ENCODE measurements at regions not wholly inside any gene's neighbourhood (a gene's known extent, or its start where the extent isn't known, plus 50 kb on each side); places are given as distances from the start of the nearest gene placed in this dataset.

GRCh38 chr7:17038160-17038782 lies 156.5 kb upstream of the AGR3 start:
- H3K9me3 ChIP-seq (ENCODE audit: control extremely low read depth in 1 of 5, control insufficient read depth in 4 of 5, insufficient read depth in 2 of 5, low read depth in 1 of 5, low read length in 4 of 5), result no peaks in the 10 kb centered on the region
- ChIA-PET CTCF (no interaction called here), POLR2A (no interaction called here)
- H3K36me3 ChIP-seq (ENCODE audit: control insufficient read depth in 4 of 4, insufficient read depth in 4 of 4, low read length in 3 of 4), result no peaks in the 10 kb centered on the region
- no peak overlapping the region for H3K27ac ChIP-seq (ENCODE audit: insufficient read depth in 1 of 2, low read depth in 1 of 2, low read length in 2 of 2, poor library complexity in 1 of 2, severe bottlenecking in 2 of 2)
- no peak overlapping the region for H3K4me3 ChIP-seq (ENCODE audit: control insufficient read depth in 1 of 7, extremely low read depth in 1 of 7, insufficient read depth in 4 of 7, low read depth in 2 of 7, low read length in 6 of 7)
- DNase-seq, result no peak
- peaks cover 2 to 45% (median 12%) of the 10 kb centered on the region in 4 experiments for H3K4me1 ChIP-seq (ENCODE audit: control extremely low read depth in 1 of 4, control insufficient read depth in 4 of 4, insufficient read depth in 4 of 4, low read length in 3 of 4)
- no peaks in the 10 kb centered on the region for H3K27me3 ChIP-seq (replicated peaks in 2 of 5; ENCODE audit: control insufficient read depth in 4 of 5, insufficient read depth in 5 of 5, low read length in 4 of 5)
- WGBS (ENCODE audit: insufficient coverage), result 89% methylated on average over 1 of the region's 3 CpGs

GRCh38 chr7:17038783-17039170 lies 157.0 kb upstream of the AGR3 start:
- 100% methylated on average over 1 of the region's 2 CpGs for WGBS (ENCODE audit: insufficient coverage)
- Histone ChIP-seq H3K27me3 (replicated peaks in 2 of 5; ENCODE audit: control insufficient read depth in 4 of 5, insufficient read depth in 5 of 5, low read length in 4 of 5) (no peaks in the 10 kb centered on the region), H3K9me3 (ENCODE audit: control extremely low read depth in 1 of 5, control insufficient read depth in 4 of 5, insufficient read depth in 2 of 5, low read depth in 1 of 5, low read length in 4 of 5) (no peaks in the 10 kb centered on the region), H3K4me3 (ENCODE audit: control insufficient read depth in 1 of 7, extremely low read depth in 1 of 7, insufficient read depth in 4 of 7, low read depth in 2 of 7, low read length in 6 of 7) (no peak overlapping the region), H3K36me3 (ENCODE audit: control insufficient read depth in 4 of 4, insufficient read depth in 4 of 4, low read length in 3 of 4) (no peaks in the 10 kb centered on the region), H3K4me1 (ENCODE audit: control extremely low read depth in 1 of 4, control insufficient read depth in 4 of 4, insufficient read depth in 4 of 4, low read length in 3 of 4) (peaks cover 2 to 46% (median 12%) of the 10 kb centered on the region in 4 experiments), H3K27ac (ENCODE audit: insufficient read depth in 1 of 2, low read depth in 1 of 2, low read length in 2 of 2, poor library complexity in 1 of 2, severe bottlenecking in 2 of 2) (no peak overlapping the region)
- ChIA-PET POLR2A (no interaction called here), CTCF (no interaction called here)
- DNase-seq, result no peak

- no peak for DNase-seq
- Histone ChIP-seq H3K4me3 (ENCODE audit: control insufficient read depth in 1 of 7, extremely low read depth in 1 of 7, insufficient read depth in 4 of 7, low read depth in 2 of 7, low read length in 6 of 7) (no peak overlapping the region), H3K4me1 (ENCODE audit: control extremely low read depth in 1 of 4, control insufficient read depth in 4 of 4, insufficient read depth in 4 of 4, low read length in 3 of 4) (peaks cover 2 to 52% (median 14%) of the 10 kb centered on the region in 4 experiments), H3K9me3 (ENCODE audit: control extremely low read depth in 1 of 5, control insufficient read depth in 4 of 5, insufficient read depth in 2 of 5, low read depth in 1 of 5, low read length in 4 of 5) (no peaks in the 10 kb centered on the region), H3K27me3 (replicated peaks in 2 of 5; ENCODE audit: control insufficient read depth in 4 of 5, insufficient read depth in 5 of 5, low read length in 4 of 5) (no peaks in the 10 kb centered on the region), H3K36me3 (ENCODE audit: control insufficient read depth in 4 of 4, insufficient read depth in 4 of 4, low read length in 3 of 4) (no peaks in the 10 kb centered on the region), H3K27ac (ENCODE audit: insufficient read depth in 1 of 2, low read depth in 1 of 2, low read length in 2 of 2, poor library complexity in 1 of 2, severe bottlenecking in 2 of 2) (no peak overlapping the region)
- CTCF ChIA-PET, result no interaction called here
- POLR2A ChIA-PET, result no interaction called here
- WGBS (ENCODE audit: insufficient coverage), result 100% methylated on average over 2 of the region's 2 CpGs
Observed at GRCh38 chr7:17039372-17039771, 157.6 kb upstream of the AGR3 start.

GRCh38 chr7:17040716-17041115 lies 158.9 kb upstream of the AGR3 start:
- Histone ChIP-seq H3K4me1 (ENCODE audit: control extremely low read depth in 1 of 4, control insufficient read depth in 4 of 4, insufficient read depth in 4 of 4, low read length in 3 of 4) (peaks cover 6 to 63% (median 23%) of the 10 kb centered on the region in 4 experiments), H3K9me3 (ENCODE audit: control extremely low read depth in 1 of 5, control insufficient read depth in 4 of 5, insufficient read depth in 2 of 5, low read depth in 1 of 5, low read length in 4 of 5) (no peaks in the 10 kb centered on the region), H3K27me3 (replicated peaks in 2 of 5; ENCODE audit: control insufficient read depth in 4 of 5, insufficient read depth in 5 of 5, low read length in 4 of 5) (no peaks in the 10 kb centered on the region), H3K27ac (ENCODE audit: insufficient read depth in 1 of 2, low read depth in 1 of 2, low read length in 2 of 2, poor library complexity in 1 of 2, severe bottlenecking in 2 of 2) (peak overlapping the region; percentile 62 to 70), H3K4me3 (ENCODE audit: control insufficient read depth in 1 of 7, extremely low read depth in 1 of 7, insufficient read depth in 4 of 7, low read depth in 2 of 7, low read length in 6 of 7) (no peak overlapping the region), H3K36me3 (ENCODE audit: control insufficient read depth in 4 of 4, insufficient read depth in 4 of 4, low read length in 3 of 4) (no peaks in the 10 kb centered on the region)
- CTCF ChIA-PET, result interaction anchor here (0.7 to 1.3 kb wide), 2 partner anchors 13 to 261 kb away, joined by 3 to 4 read pairs; no protein-coding TSS in a partner anchor
- POLR2A ChIA-PET, result no interaction called here
- WGBS (ENCODE audit: insufficient coverage), result 92% methylated on average over 2 of the region's 4 CpGs
- no peak for DNase-seq

GRCh38 chr7:17041324-17041723 lies 159.5 kb upstream of the AGR3 start:
- POLR2A ChIA-PET, result no interaction called here
- Histone ChIP-seq H3K9me3 (ENCODE audit: control extremely low read depth in 1 of 5, control insufficient read depth in 4 of 5, insufficient read depth in 2 of 5, low read depth in 1 of 5, low read length in 4 of 5) (no peaks in the 10 kb centered on the region), H3K4me1 (ENCODE audit: control extremely low read depth in 1 of 4, control insufficient read depth in 4 of 4, insufficient read depth in 4 of 4, low read length in 3 of 4) (peaks cover 6 to 63% (median 23%) of the 10 kb centered on the region in 4 experiments), H3K36me3 (ENCODE audit: control insufficient read depth in 4 of 4, insufficient read depth in 4 of 4, low read length in 3 of 4) (no peaks in the 10 kb centered on the region), H3K27ac (ENCODE audit: insufficient read depth in 1 of 2, low read depth in 1 of 2, low read length in 2 of 2, poor library complexity in 1 of 2, severe bottlenecking in 2 of 2) (peak overlapping the region; percentile 62 to 70), H3K27me3 (replicated peaks in 2 of 5; ENCODE audit: control insufficient read depth in 4 of 5, insufficient read depth in 5 of 5, low read length in 4 of 5) (no peaks in the 10 kb centered on the region), H3K4me3 (ENCODE audit: control insufficient read depth in 1 of 7, extremely low read depth in 1 of 7, insufficient read depth in 4 of 7, low read depth in 2 of 7, low read length in 6 of 7) (peak overlapping the region in 1 of 7 experiments; percentile 8)
- 10% methylated on average over 1 of the region's 2 CpGs for WGBS (ENCODE audit: insufficient coverage)
- CTCF ChIA-PET, result interaction anchor here (0.7 to 1.3 kb wide), 2 partner anchors 14 to 260 kb away, joined by 3 to 4 read pairs; no protein-coding TSS in a partner anchor
- DNase-seq, result peak; percentile 81 to 94 (median 90)

- Histone ChIP-seq H3K36me3 (ENCODE audit: control insufficient read depth in 4 of 4, insufficient read depth in 4 of 4, low read length in 3 of 4) (no peaks in the 10 kb centered on the region), H3K27ac (ENCODE audit: insufficient read depth in 1 of 2, low read depth in 1 of 2, low read length in 2 of 2, poor library complexity in 1 of 2, severe bottlenecking in 2 of 2) (no peak overlapping the region), H3K4me1 (ENCODE audit: control extremely low read depth in 1 of 4, control insufficient read depth in 4 of 4, insufficient read depth in 4 of 4, low read length in 3 of 4) (peaks cover 6 to 63% (median 23%) of the 10 kb centered on the region in 4 experiments), H3K27me3 (replicated peaks in 2 of 5; ENCODE audit: control insufficient read depth in 4 of 5, insufficient read depth in 5 of 5, low read length in 4 of 5) (no peaks in the 10 kb centered on the region), H3K9me3 (ENCODE audit: control extremely low read depth in 1 of 5, control insufficient read depth in 4 of 5, insufficient read depth in 2 of 5, low read depth in 1 of 5, low read length in 4 of 5) (no peaks in the 10 kb centered on the region), H3K4me3 (ENCODE audit: control insufficient read depth in 1 of 7, extremely low read depth in 1 of 7, insufficient read depth in 4 of 7, low read depth in 2 of 7, low read length in 6 of 7) (no peak overlapping the region)
- WGBS (ENCODE audit: insufficient coverage), result 92% methylated on average over 2 of the region's 2 CpGs
- no peak for DNase-seq
- ChIA-PET POLR2A (no interaction called here), CTCF (interaction anchor here (1.8 kb wide), 1 partner anchor 13 kb away, joined by 5 read pairs; no protein-coding TSS in a partner anchor)
Observed at GRCh38 chr7:17042211-17042610, 160.4 kb upstream of the AGR3 start.

- no peak overlapping the region for H3K27ac ChIP-seq (ENCODE audit: insufficient read depth in 1 of 2, low read depth in 1 of 2, low read length in 2 of 2, poor library complexity in 1 of 2, severe bottlenecking in 2 of 2)
- 72% methylated on average over 2 of the region's 3 CpGs for WGBS (ENCODE audit: insufficient coverage)
- H3K4me1 ChIP-seq (ENCODE audit: control extremely low read depth in 1 of 4, control insufficient read depth in 4 of 4, insufficient read depth in 4 of 4, low read length in 3 of 4), result peaks cover 6 to 58% (median 23%) of the 10 kb centered on the region in 4 experiments
- CTCF ChIA-PET, result interaction anchor here (1.8 kb wide), 1 partner anchor 12 kb away, joined by 5 read pairs; no protein-coding TSS in a partner anchor
- no peaks in the 10 kb centered on the region for H3K9me3 ChIP-seq (ENCODE audit: control extremely low read depth in 1 of 5, control insufficient read depth in 4 of 5, insufficient read depth in 2 of 5, low read depth in 1 of 5, low read length in 4 of 5)
- H3K27me3 ChIP-seq (replicated peaks in 2 of 5; ENCODE audit: control insufficient read depth in 4 of 5, insufficient read depth in 5 of 5, low read length in 4 of 5), result no peaks in the 10 kb centered on the region
- POLR2A ChIA-PET, result no interaction called here
- H3K4me3 ChIP-seq (ENCODE audit: control insufficient read depth in 1 of 7, extremely low read depth in 1 of 7, insufficient read depth in 4 of 7, low read depth in 2 of 7, low read length in 6 of 7), result no peak overlapping the region
- no peaks in the 10 kb centered on the region for H3K36me3 ChIP-seq (ENCODE audit: control insufficient read depth in 4 of 4, insufficient read depth in 4 of 4, low read length in 3 of 4)
- peak in 2 of 3 donors; percentile 48 to 62 for DNase-seq
Observed at GRCh38 chr7:17043012-17043877, 161.5 kb upstream of the AGR3 start.

All from common myeloid progenitor, CD34-positive (primary cell).